CD4-positive, alpha-beta T cell treated with Interleukin-6 for 4 hours (primary cell): ENCODE measurements at regions not wholly inside any gene's neighbourhood (a gene's known extent, or its start where the extent isn't known, plus 50 kb on each side); places are given as distances from the start of the nearest gene placed in this dataset.
"Not testable (repeated sequence)": the region's sequence is repeated elsewhere in the genome, so short reads cannot be mapped to it uniquely, and the experiment has no call there.

Experiments used
- DNase-seq: peaks from one replicate; pipeline ENCODE4 v3.0.0-alpha.2; 2020; ENCODE audit warnings: mixed read lengths

GRCh38 chr7:113292105-113292504 lies 173.8 kb upstream of the SMIM30 start:
- no peak for DNase-seq

GRCh38 chr7:113291058-113291457 lies 172.7 kb upstream of the SMIM30 start:
- no peak for DNase-seq

GRCh38 chr7:113289140-113289740 lies 170.9 kb upstream of the SMIM30 start:
- no peak for DNase-seq

- no peak for DNase-seq
Measured at GRCh38 chr7:113285411-113285810, 167.1 kb upstream of the SMIM30 start.

- no peak for DNase-seq
Measured at GRCh38 chr7:113283861-113284260, 165.5 kb upstream of the SMIM30 start.

GRCh38 chr7:113282875-113283274 lies 164.5 kb upstream of the SMIM30 start:
- DNase-seq = no peak

GRCh38 chr7:113281223-113281622 lies 162.9 kb upstream of the SMIM30 start:
- DNase-seq = no peak

GRCh38 chr7:113279256-113279655 lies 160.9 kb upstream of the SMIM30 start:
- DNase-seq = no peak

GRCh38 chr7:113270790-113271189 lies 152.4 kb upstream of the SMIM30 start:
- no peak for DNase-seq

GRCh38 chr7:113269592-113269991 lies 151.2 kb upstream of the SMIM30 start:
- DNase-seq = not testable (repeated sequence)

GRCh38 chr7:113268757-113269156 lies 150.4 kb upstream of the SMIM30 start:
- no peak for DNase-seq

- no peak for DNase-seq
Measured at GRCh38 chr7:113267885-113268284, 149.5 kb upstream of the SMIM30 start.

- DNase-seq = no peak
Measured at GRCh38 chr7:113267271-113267670, 148.9 kb upstream of the SMIM30 start.

- no peak for DNase-seq
Measured at GRCh38 chr7:113263749-113264148, 145.4 kb upstream of the SMIM30 start.

GRCh38 chr7:113263215-113263742 lies 144.9 kb upstream of the SMIM30 start:
- DNase-seq = not testable (repeated sequence)

GRCh38 chr7:113256883-113257531 lies 138.7 kb upstream of the SMIM30 start:
- no peak for DNase-seq

- DNase-seq = no peak
Measured at GRCh38 chr7:113247198-113247597, 128.8 kb upstream of the SMIM30 start.

GRCh38 chr7:113246738-113247137 lies 128.4 kb upstream of the SMIM30 start:
- DNase-seq = no peak

GRCh38 chr7:113232885-113233284 lies 114.5 kb upstream of the SMIM30 start:
- no peak for DNase-seq

GRCh38 chr7:113230691-113231090 lies 112.3 kb upstream of the SMIM30 start:
- DNase-seq = no peak

- DNase-seq = no peak
Measured at GRCh38 chr7:113217314-113217713, 99.0 kb upstream of the SMIM30 start.

GRCh38 chr7:113216038-113216437 lies 97.7 kb upstream of the SMIM30 start:
- DNase-seq = no peak

GRCh38 chr7:113209449-113210203 lies 91.3 kb upstream of the SMIM30 start:
- no peak for DNase-seq

- no peak for DNase-seq
Measured at GRCh38 chr7:113207931-113208330, 89.6 kb upstream of the SMIM30 start.
